ENCODE measurements at regions not wholly inside any gene's neighbourhood (a gene's known extent, or its start where the extent isn't known, plus 50 kb on each side); places are given as distances from the start of the nearest gene placed in this dataset.
"Not testable (repeated sequence)": the region's sequence is repeated elsewhere in the genome, so short reads cannot be mapped to it uniquely, and the experiment has no call there.

DNA sequence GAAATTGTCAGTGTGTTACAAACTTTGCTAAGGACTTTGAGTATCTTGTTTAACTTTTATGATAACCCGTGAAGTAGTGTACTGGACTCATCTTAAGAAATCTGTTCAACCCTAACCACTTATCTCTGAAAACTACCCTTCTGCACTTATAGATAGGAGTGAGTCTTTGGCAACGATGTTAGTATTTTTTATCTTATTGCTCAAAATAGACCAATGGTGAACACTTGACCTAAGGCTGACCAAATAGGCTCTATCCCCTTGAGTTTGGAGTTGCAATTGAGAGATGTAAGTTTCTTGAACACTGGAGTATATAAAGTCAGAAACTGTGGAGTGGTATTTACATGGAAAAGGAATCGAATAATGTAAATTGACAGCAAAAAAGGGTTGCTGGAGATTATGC lies 786.1 kb downstream of the TMTC2 start:
- no peak for DNase-seq (ENCODE audit: low read depth in 2 of 2)

DNA sequence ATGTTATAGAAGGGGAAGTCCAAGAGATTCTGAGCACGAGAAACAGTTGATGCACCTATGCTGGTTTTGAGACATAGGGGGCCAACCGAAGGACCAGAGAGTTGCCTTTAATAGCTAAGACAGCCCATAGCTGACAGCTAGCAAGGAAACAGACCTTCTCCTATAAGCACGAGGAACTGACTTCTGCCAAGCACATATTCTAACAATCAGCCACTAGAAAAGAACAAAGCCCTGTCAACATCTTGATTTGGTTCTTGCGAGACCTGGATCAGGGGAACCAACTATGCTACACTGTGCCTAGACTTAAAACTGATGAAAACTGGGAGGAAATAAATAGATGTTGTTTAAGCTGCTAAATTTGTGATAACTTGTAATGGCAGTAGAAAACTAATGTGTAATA lies 785.6 kb downstream of the TMTC2 start:
- DNase-seq (ENCODE audit: low read depth in 2 of 2) = no peak

DNA sequence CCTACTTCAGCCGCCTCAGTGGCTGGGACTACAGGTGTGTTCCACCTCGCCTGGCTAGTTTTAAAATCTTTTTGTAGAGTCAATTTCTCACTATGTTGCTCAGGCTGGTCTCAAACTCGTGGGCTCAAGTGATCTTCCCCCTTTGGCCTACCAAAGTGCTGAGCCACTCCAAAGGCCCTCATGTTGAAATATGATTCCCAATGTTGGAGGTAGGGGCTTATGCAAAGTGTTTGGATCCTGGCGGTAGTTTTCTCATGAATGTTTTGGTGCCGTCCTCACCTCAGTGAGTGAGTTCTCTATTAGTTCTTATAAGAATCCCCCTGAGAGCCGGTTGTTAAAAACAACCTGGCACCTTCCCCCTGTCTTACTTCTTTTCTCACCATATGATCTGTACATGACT lies 784.6 kb downstream of the TMTC2 start:
- no peak for DNase-seq (ENCODE audit: low read depth in 2 of 2)

DNA sequence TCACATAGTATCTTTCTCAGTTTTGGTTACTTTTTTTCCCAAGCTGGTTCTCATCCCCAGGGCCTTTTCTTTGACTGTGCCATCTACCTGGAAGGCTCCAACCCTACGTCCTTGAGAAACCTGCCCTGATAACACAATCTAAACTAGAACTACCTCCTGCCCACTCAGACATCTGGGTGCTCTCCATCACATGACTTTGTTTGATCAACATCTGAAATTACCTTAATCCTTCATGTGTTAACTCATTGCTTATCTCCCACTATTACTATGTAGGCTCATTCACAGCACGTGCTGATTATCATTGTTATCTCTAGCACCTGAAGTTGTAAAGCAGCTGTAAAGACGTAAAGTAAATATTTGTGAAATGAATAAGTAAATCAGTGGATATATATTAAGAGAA lies 784.0 kb downstream of the TMTC2 start:
- no peak for DNase-seq (ENCODE audit: low read depth in 2 of 2)

DNA sequence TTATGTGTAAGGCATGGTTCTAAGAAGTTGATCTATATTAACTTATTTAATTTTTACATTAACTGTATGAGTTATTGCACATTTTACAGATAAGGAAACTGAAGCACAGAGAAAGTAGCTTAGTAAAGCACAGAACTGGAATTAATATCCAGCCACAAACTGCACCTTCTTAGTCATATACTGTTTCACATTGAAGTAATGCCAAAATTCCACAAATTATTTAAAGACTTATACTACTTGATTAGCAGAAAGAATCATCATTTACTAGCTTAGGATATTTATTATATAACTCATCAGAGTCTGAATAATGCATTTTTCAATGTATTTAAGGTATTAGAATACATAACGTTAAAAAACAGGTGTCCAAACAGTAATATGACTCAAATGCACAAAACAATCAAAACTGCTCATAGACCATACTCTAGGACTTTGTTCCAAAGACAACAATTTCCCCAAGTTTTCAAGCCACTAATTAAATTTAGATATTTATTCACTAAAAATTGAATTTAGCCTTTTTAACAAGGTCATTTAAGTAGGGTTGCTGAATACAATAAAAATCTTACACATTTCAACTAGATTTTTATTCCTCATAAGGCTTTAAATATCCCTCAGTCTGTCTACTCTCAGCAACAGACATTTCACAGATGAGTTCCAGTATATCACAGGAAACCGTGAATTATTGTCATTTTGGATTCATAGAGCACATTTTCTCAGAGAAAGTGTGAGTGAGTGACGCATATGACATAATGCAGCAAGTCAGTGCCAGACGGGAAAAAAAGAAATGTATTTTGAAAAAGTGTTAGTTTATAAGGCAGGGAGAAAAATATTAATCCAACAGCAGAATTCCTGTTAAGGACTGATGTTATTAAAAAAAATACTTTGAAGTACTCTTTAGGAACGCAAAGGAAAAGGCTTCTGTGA lies 782.5 kb downstream of the TMTC2 start:
- DNase-seq (ENCODE audit: low read depth in 2 of 2) = no peak

DNA sequence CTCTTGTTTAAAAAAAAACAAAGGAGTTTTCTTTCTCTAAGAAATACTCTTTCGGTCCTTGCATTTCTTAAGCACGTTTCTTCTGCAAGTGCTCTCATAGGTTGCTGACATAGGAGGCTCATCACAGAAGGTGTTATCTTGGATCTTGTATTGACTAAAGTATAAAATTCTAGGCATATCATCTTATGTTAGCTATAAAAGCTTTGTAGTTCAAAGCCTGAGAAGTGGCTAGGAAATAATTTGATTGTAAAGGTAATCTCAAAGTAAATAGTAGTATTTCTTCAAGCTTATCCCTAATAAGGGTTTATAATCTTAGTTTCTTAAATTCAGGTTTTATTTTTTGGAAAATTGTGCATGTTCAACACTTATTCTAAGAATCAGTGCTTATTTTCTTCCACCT lies 778.9 kb downstream of the TMTC2 start:
- DNase-seq (ENCODE audit: low read depth in 2 of 2) = no peak

DNA sequence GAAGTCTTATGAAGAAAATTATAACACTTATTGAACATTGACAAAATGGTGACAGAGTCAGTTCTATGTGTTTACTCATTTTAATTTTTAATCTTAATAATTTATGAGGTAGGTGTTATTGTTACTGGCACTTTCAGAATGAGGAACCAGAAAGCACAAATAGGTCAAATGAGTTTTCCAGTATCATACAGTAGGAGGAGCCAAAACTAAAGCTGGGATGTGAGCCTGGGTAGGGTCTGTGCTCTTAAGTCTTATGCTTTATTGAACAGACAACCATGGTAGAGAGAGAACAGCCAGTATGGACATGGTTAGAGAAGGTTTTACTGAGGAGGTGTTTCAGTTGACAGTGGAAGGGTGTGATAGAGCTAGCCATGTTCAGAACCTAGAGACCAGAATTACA lies 775.7 kb downstream of the TMTC2 start:
- DNase-seq (ENCODE audit: low read depth in 2 of 2) = no peak

DNA sequence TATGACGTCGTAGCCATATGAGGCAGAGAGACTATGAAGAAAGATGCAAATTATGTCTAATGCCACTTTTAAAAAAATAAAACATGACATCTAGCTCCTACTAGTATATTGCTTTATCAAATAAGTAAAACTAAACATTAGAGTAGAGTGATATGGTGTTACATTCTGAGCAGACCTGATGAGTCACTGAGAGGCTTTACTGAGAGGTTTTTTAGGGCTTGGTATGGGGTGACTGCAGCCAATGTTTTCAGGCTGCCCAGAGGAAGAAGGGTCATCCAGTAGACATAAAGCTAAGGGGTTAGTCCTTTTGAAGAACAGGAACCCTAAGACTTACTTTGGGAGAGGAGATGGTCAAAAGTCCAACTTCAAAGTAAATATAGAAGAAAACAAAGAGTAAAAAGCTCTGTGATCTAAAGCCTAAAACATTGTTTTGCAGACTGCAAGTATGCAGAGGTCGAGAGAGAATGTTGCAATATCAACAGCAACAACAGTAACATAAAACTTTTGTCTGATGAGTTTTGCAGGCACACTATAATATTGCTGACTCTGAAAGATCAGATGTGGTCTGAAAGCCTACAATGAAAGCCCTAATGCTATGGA lies 774.7 kb downstream of the TMTC2 start:
- no peak for DNase-seq (ENCODE audit: low read depth in 2 of 2)

DNA sequence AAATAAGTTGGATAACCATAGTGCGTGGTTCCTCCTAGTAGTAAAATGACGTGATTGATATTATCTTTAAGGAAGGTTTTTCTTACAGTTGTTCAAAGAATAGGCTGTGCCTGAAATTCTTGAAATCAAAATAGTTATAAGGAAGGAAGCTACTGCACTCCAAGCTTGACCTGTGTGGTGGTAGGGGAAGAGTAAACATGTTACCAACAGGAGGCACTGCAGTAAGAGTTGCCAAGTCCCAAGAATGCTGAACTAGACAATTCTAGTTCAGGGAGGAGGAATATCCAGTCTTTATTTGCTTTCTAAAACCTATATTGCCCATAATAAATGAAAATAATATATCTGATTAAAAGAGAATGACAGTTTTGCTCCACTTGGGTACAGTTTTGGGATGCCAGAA lies 764.5 kb downstream of the TMTC2 start:
- no peak for DNase-seq (ENCODE audit: low read depth in 2 of 2)

DNA sequence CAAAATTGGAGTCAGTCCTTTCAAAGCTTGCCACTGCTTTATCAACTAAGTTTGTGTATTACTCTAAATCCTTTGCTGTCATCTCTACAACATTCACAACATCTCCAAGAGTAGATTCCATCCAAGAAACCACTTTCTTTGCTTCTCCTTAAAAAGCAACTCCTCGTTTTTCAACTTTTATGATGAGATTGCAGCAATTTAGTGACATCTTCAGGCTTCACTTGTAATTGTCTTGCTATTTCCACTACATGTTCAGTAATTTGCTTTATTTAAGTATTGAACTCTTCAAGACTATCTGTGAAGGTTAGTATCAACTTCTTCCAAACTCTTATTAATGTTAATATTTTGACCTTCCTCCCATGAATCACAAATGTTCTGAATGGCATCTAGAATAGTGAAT lies 747.9 kb downstream of the TMTC2 start:
- DNase-seq (ENCODE audit: low read depth in 2 of 2) = no peak

DNA sequence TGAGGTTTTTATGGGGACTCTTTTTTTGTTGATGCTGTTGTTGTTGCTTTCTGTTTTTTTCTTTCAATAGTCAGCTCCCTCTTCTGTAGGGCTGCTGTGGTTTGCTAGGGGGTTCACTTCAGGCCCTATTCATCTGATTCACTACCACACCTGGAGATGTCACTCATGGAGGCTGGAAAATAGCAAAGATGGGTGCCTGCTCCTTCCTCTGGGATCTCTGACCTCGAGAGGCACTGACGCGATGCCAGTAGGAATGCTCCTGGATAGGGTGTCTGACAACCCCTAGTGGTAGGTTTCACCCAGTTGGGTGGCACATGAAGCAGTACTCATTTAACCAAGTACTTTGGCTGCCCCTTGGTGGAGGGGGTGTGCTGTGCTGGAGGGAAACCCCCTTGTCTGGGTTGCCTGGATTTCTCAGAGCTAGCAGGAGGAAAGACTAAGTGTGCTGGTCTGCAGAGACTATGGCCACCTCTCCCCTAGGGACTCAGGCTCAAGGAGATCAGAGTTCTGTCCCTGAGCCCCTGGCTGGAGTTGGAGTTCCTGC lies 745.5 kb downstream of the TMTC2 start:
- DNase-seq (ENCODE audit: low read depth in 2 of 2) = no peak

DNA sequence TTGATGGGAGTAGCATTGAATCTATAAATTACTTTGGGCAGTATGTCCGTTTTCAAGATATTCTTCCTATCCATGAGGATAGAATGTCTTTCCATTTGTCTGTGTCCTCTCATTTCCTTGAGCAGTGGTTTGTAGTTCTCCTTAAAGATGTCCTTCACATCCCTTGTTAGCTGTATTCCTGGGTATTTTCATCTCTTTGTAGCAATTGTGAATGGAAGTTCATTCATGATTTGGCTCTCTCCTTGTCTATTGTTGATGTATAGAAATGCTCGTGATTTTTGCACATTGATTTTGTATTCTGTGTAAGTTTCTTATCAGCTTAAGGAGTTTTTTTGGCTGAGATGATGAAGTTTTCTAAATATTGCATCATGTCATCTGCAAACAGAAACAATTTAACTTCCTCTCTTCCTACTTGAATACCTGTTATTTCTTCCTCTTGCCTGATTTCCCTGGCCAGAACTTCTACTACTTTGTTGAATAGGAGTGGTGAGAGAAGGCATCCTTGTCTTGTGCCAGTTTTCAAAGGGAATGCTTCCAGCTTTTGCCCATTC lies 741.0 kb downstream of the TMTC2 start:
- not testable (repeated sequence) for DNase-seq (ENCODE audit: low read depth in 2 of 2)

DNA sequence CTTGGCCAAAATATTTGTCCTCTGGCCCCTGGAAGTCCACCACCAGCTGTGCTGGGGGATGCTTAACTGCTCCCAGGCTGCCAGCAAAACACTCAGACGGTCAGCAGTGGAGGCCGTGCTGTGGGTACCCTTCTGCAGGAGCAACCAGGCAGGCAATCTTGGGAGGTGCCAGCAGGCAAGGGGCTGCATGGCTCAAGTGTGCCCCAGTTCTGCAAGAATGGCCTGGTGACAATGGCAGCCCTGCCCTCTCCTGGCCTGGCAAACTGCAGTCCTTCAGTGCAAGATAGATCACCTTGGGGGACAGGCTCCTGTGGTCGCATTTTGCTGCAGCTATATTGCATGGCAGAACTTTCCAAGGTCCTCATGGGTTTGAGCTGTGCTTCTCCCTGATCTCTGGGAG lies 728.3 kb downstream of the TMTC2 start:
- DNase-seq (ENCODE audit: low read depth in 2 of 2) = no peak

DNA sequence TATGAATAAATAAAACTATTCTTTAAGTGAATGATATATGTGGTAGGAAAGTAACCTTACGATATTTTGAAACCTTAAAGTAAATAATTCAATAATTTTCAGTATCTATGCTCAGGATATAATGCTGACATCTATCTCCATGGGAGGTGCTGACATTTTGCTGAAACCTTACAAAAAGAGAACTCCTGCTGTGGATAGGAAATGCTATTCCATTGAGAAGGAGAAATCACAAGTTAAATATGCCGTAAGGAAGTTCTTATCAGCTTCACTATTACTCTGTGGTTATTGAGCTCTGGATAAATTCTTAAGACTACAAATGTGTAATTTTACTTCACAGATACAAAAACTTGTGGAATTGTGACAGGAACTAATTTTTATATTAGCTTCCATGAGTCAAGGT lies 722.1 kb downstream of the TMTC2 start:
- DNase-seq (ENCODE audit: low read depth in 2 of 2) = no peak

DNA sequence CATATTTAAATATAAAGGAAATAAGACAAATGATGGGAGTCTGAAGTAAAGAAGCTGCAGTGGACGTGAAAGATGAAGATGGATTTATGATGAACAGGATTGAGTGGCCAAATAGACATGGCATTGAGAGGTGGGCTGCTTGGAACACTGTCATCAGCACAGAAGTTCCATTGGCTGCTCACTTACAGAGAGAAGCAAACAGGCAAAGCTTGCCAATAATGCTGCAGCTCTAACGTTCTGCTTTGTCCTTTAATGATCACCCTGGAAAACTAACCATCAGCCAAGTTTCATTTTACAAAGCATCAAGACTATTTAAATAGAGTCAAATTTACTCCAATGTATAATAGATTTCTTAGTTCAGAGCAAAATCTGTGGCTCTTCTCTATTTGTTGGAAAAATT lies 721.4 kb downstream of the TMTC2 start:
- no peak for DNase-seq (ENCODE audit: low read depth in 2 of 2)

DNA sequence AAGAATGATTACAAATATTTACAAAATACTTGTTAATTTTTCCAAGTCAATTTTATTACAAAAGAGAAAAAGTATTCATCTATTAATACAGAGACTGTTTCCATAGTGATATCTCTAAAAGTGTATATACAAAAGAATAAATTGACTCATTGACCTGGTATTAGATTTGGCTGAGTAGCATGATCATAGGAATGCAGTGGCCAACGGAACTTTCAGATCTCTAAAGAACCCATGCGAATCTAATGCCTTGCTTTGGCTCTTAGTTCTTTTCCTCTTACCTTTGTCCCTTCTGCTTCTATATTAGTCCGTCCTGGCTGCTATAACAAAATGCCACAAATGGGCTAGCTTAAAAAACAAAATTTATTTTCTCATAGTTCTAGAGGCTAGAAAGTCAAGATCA lies 717.8 kb downstream of the TMTC2 start:
- DNase-seq (ENCODE audit: low read depth in 2 of 2) = no peak

DNA sequence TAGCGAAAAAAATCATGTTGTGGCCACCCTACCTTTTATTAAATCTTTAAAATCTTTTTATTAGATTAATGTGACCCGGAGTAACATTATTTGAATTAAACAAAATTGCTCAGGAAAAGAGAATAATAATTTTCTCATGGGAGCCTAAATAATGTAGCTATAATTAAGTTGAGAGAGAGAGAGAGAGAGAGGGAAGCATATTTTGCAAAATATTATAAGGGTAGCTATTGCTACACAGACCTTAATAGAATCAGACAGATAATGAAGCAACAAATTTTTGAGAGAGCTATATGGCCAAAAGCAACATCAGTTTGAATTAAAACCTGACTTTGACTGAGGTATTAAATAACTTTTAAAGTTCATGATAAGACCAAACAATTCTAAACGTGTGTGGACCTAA lies 703.5 kb downstream of the TMTC2 start:
- no peak for DNase-seq (ENCODE audit: low read depth in 2 of 2)

DNA sequence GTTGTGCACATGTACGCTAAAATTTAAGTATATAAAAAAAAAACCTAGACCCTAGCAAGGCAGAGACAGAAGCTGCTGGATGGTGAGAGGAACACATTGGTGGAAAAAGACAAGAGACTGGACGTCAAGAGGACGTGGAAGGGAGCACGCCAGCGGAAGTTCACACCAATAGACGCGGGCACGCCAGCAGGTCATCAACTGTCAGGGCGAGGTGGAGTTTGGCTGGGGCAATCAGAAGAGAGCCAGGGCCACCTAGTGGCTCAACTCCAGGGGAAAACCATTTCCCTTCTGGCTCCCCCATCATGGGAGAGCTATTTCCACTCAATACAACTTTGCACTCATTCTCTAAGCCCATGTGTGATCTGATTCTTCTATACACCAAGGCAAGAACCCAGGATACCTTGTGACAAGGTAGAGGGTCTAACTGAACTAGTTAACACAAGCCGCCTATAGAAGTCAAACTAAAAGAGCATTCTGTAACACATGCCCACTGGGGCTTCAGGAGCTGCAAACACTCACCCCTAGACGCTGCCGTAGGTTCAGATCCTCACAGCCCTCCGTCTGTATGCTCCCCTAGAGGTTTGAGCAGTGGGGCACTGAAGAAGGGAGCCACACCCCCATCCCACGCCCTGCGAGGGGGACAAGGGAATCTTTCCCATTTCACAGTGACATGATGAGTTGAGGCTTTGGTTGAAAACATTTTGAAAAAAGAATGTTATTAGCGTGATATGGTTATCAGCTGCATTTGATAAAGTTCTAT lies 702.7 kb downstream of the TMTC2 start:
- no peak for DNase-seq (ENCODE audit: low read depth in 2 of 2)

DNA sequence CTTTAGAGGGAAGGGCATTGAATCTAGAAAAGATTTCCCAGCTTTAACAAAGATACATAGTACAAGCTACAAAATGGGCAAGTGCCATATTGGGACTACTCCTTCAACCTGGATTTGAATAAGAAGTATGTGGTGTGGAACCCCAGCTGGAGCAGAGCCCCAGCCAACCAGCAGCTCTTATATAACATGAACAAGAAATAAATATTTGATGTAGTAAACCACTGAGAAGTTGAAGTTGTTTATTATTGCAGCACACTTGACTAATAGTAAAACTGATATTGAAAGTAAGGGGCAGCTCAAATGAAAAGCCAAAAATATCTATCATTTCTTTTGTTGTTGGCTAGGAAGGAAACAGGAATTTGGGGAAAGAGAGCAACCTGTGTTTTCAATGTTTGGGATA lies 701.8 kb downstream of the TMTC2 start:
- no peak for DNase-seq (ENCODE audit: low read depth in 2 of 2)

DNA sequence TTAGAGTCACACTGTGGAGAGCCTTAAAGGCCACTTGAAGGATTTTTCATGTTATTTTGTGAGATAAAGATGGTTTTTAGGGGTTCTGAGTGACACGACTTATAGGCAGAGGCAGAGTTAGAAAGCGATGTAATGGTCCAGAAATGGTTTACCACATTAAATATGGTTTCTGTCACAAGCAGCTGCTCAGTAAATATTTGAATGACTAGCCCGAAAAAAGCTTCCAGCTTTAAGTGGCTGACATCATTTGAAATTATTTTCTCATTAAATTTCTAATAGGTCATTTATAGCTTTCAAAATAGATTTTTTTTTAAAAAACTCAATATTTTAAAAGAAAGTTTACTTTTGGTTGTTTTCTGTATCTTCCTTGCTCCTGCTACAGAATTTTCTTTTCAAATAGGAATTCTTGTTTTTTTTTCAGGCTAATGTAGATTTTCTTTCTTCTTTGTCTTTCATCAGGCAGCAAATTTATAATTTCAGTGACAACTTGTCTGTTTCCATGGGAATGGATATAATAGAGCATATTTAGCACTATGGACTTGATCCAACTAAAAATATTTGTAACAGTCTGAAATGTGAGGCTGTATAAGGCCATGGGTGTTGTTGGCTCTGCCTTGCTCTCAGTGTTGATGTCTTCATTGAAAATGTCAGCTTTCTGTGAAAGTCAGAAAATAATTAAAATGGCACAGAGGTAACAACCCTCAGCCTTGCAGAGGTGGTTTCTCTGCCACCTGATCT lies 700.0 kb downstream of the TMTC2 start:
- DNase-seq (ENCODE audit: low read depth in 2 of 2) = no peak

DNA sequence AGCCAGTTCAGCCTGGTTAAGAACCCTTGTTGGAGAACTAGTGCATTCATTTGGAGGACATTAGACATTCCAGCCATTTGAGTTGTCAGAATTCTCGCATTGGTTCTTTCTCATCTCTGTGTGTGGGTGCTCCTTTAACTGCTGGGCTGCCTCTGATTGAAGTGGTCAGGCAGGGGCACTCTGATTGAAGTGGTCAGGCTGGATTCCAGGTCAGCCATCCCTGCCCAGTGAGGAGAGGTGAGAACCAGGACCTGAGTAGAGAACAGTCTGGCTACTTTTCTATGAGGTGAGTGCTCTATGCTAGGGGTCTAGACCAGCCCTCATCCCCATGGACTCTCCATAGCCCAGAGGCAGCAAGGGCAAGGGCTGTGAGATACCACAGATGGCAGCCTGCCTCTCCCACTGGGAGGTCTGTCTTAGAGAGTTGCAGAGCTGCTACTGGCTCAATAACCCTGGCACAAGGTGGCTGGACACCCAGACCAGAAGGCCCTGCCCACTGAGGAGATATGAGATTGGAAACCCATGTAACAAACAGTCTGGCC lies 691.6 kb downstream of the TMTC2 start:
- no peak for DNase-seq (ENCODE audit: low read depth in 2 of 2)
